ENCODE measurements at regions not wholly inside any gene's neighbourhood (a gene's known extent, or its start where the extent isn't known, plus 50 kb on each side); places are given as distances from the start of the nearest gene placed in this dataset.
A peak's percentile ranks its signal among the peaks of the same experiment; 100 is the strongest.

DNA sequence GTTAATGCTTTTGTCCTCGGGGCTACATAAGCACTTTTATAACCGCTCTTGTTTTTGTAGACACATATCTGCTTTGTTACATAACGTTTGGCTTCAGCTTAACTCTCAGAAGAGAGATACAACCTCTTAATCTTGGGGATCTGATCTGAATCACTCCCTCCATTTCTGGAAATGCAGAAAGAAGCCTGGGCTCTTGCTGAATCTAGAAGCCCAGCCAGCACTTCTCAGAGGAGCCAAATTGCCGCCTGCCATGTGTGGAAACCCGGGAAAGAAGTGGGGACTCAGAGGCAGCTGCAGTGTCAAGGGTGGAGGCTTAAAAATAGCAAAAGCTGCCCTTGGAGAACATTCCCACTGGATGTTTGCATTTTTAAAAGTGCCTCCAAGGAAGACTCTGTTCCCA, 69.3 kb upstream of the LDB2 start:
- peak in 1 of 3 donors; percentile 29 for TF ChIP-seq POLR2AphosphoS5 (IDR thresholded peaks at IDR 0.05)
- TF ChIP-seq, protein P1, sequence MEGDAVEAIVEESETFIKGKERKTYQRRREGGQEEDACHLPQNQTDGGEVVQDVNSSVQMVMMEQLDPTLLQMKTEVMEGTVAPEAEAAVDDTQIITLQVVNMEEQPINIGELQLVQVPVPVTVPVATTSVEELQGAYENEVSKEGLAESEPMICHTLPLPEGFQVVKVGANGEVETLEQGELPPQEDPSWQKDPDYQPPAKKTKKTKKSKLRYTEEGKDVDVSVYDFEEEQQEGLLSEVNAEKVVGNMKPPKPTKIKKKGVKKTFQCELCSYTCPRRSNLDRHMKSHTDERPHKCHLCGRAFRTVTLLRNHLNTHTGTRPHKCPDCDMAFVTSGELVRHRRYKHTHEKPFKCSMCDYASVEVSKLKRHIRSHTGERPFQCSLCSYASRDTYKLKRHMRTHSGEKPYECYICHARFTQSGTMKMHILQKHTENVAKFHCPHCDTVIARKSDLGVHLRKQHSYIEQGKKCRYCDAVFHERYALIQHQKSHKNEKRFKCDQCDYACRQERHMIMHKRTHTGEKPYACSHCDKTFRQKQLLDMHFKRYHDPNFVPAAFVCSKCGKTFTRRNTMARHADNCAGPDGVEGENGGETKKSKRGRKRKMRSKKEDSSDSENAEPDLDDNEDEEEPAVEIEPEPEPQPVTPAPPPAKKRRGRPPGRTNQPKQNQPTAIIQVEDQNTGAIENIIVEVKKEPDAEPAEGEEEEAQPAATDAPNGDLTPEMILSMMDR (IDR thresholded peaks at IDR 0.05) = no peak

All from stomach (tissue), 4 donors.